B cell (primary cell): ENCODE measurements at regions not wholly inside any gene's neighbourhood (a gene's known extent, or its start where the extent isn't known, plus 50 kb on each side); places are given as distances from the start of the nearest gene placed in this dataset.

Experiments
- ATAC-seq: fragments of 200-7000 bp; cut with Tn5 transposase; one replicate; pipeline ENCODE4 v1.10.0; 2021; ENCODE audit warnings: low read depth, mild to moderate bottlenecking, moderate number of reproducible peaks, moderate library complexity
- CTCF ChIA-PET: fragments of 350-600 bp; sonication (Branson Sonifier 250); formaldehyde crosslinking; loops from one replicate; lab custom pipeline; 2021; ENCODE audit warnings: antibody characterized with exemption, inconsistent platforms; lab: Charles Lee
- POLR2A ChIA-PET: fragments of 350-600 bp; sonication (Branson Sonifier 250); formaldehyde crosslinking; loops from one replicate; lab custom pipeline; 2021; ENCODE audit warnings: antibody characterized with exemption; lab: Charles Lee
- DNase-seq: peaks from one replicate; pipeline ENCODE4 v3.0.0; 2013
- H2AFZ ChIP-seq: 2 replicates; pipeline ENCODE4 v1.6.1; 2012; ENCODE audit warnings: mild to moderate bottlenecking, low read depth, low read length; ENCODE audit not compliant: insufficient read depth, poor library complexity, severe bottlenecking
- H3K27ac ChIP-seq, 2 donors: 1 replicate in 1 of 2; 2 replicates in 1 of 2; pipeline ENCODE4 v1.5.1; 2012 to 2013; ENCODE audit warnings: low read length in 2 of 2, mild to moderate bottlenecking in 2 of 2, moderate library complexity in 1 of 2
- H3K27me3 ChIP-seq, 4 experiments: fragments of 200-600 bp in 1 of 4; sonication (generic) in 1 of 4; replicated peaks in 1 of 4; 1 replicate in 2 of 4; 2 replicates in 2 of 4; pipeline versions ENCODE4 v1.6.1 to v1.7.0; 2013 to 2016; ENCODE audit warnings: low read length in 3 of 4, mild to moderate bottlenecking in 2 of 4, mixed read lengths in 1 of 4, moderate library complexity in 1 of 4; ENCODE audit not compliant: insufficient read depth in 4 of 4, control insufficient read depth in 3 of 4; ENCODE audit errors: control extremely low read depth in 1 of 4
- H3K36me3 ChIP-seq, 2 experiments: replicated peaks in 1 of 2; 1 replicate in 1 of 2; 2 replicates in 1 of 2; pipeline versions ENCODE4 v1.6.1 to v1.7.1; 2013; ENCODE audit warnings: low read length in 1 of 2; ENCODE audit not compliant: insufficient read depth in 2 of 2, control insufficient read depth in 1 of 2; ENCODE audit errors: control extremely low read depth in 1 of 2, extremely low read depth in 1 of 2
- H3K4me1 ChIP-seq, 2 donors: fragments of 200-600 bp in 1 of 2; sonication (generic) in 1 of 2; 1 replicate in 1 of 2; 2 replicates in 1 of 2; pipeline versions ENCODE4 v1.5.1 to v1.6.1; 2013 to 2017; ENCODE audit warnings: low read length in 2 of 2; ENCODE audit not compliant: control insufficient read depth in 2 of 2, insufficient read depth in 2 of 2
- H3K4me2 ChIP-seq: replicated peaks from 2 replicates; pipeline ENCODE3; 2012; ENCODE audit warnings: mild to moderate bottlenecking, low read depth, low read length; ENCODE audit not compliant: poor library complexity, severe bottlenecking
- H3K4me3 ChIP-seq, 5 experiments: fragments of 200-600 bp in 1 of 5; sonication (generic) in 1 of 5; 1 replicate in 3 of 5; 2 replicates in 2 of 5; pipeline versions ENCODE4 v1.5.1 to v1.7.0; 2011 to 2016; ENCODE audit warnings: low read length in 4 of 5, mild to moderate bottlenecking in 4 of 5, low read depth in 2 of 5, control low read depth in 1 of 5, moderate library complexity in 1 of 5; ENCODE audit not compliant: insufficient read depth in 1 of 5; ENCODE audit errors: control extremely low read depth in 1 of 5, extremely low read depth in 1 of 5
- H3K79me2 ChIP-seq: fragments of 200-600 bp; sonication (generic); one replicate; pipeline ENCODE4 v1.6.0; 2016; ENCODE audit warnings: low read length; ENCODE audit not compliant: control insufficient read depth, insufficient read depth
- H3K9ac ChIP-seq: fragments of 200-600 bp; sonication (generic); 2 replicates; pipeline ENCODE4 v1.6.1; 2017; ENCODE audit warnings: mild to moderate bottlenecking, low read length, moderate library complexity
- H3K9me3 ChIP-seq, 3 donors: one replicate each; pipeline versions ENCODE4 v1.6.1 to v1.7.1; 2013; ENCODE audit warnings: low read length in 2 of 3; ENCODE audit not compliant: control insufficient read depth in 2 of 3, insufficient read depth in 1 of 3; ENCODE audit errors: control extremely low read depth in 1 of 3
- H4K20me1 ChIP-seq: 2 replicates; pipeline ENCODE4 v1.6.0; 2012; ENCODE audit warnings: mild to moderate bottlenecking, low read length; ENCODE audit not compliant: insufficient read depth, control insufficient read depth, poor library complexity, severe bottlenecking
- H3K27ac Mint-ChIP-seq: one replicate; pipeline ENCODE4 v1.8.0; 2021; ENCODE audit warnings: mixed read lengths
- H3K27me3 Mint-ChIP-seq: one replicate; pipeline ENCODE4 v1.8.0; 2021; ENCODE audit warnings: mixed read lengths
- H3K4me1 Mint-ChIP-seq: one replicate; pipeline ENCODE4 v1.8.0; 2021; ENCODE audit warnings: mixed read lengths
- H3K4me3 Mint-ChIP-seq: one replicate; pipeline ENCODE4 v1.8.0; 2021; ENCODE audit warnings: mixed read lengths
- H3K9me3 Mint-ChIP-seq: one replicate; pipeline ENCODE4 v1.8.0; 2022; ENCODE audit warnings: mixed read lengths; ENCODE audit not compliant: insufficient read depth
- EZH2 ChIP-seq: IDR thresholded peaks from 2 replicates; pipeline ENCODE4 v1.6.1; 2012; ENCODE audit warnings: borderline replicate concordance, low read depth, mild to moderate bottlenecking, moderate library complexity, low read length; ENCODE audit not compliant: insufficient read depth, poor library complexity, severe bottlenecking
- WGBS: methylation state at CpG from one replicate; pipeline ENCODE4 v1.1.5; 2013; ENCODE audit warnings: missing lambda C conversion rate; ENCODE audit not compliant: insufficient coverage; 5-methylcytosine and 5-hydroxymethylcytosine counted together
- intact Hi-C: fragments of 100-400 bp; cut with micrococcal nuclease; formaldehyde crosslinking; loops from one replicate; pipeline ENCODE4 v1.10.0; 2022
- TF ChIP-seq, protein P1 (sequence below): fragments of 200-600 bp; IDR thresholded peaks from one replicate; pipeline ENCODE4 v1.8.0; 2022; ENCODE audit warnings: antibody characterized with exemption, mild to moderate bottlenecking

DNA sequence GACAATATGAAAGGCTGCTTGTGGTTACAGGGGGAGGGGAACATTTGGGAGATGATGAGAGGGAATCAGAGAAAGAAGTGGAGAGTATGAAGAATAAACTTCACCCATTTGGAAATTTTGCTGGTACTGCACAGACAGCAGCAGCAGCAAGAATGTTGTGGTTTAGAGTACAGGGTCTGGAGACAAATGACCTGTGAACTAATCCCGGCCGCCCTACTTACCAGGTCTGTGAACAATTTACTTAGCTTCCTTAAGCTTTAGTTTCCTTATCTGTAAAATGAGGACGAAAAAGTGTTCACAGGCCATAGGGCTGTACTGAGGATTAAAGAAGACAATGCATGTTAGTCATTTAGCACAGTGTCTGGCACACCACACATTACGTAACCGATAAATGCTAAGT is 685.4 kb upstream of the CELF4 start:
- intact Hi-C loops: no loop called here
- Histone ChIP-seq H3K79me2 (no peaks in the 10 kb centered on the region), H3K9me3 (no peaks in the 10 kb centered on the region), H3K4me3 (no peak overlapping the region), H4K20me1 (no peaks in the 10 kb centered on the region), H3K9ac (no peak overlapping the region), H3K27me3 (no peaks in the 10 kb centered on the region), H3K36me3 (no peaks in the 10 kb centered on the region), H3K27ac (no peak overlapping the region), H3K4me2 (no peak overlapping the region), H2AFZ (no peak overlapping the region), H3K4me1 (no peaks in the 10 kb centered on the region)
- TF ChIP-seq, protein P1, sequence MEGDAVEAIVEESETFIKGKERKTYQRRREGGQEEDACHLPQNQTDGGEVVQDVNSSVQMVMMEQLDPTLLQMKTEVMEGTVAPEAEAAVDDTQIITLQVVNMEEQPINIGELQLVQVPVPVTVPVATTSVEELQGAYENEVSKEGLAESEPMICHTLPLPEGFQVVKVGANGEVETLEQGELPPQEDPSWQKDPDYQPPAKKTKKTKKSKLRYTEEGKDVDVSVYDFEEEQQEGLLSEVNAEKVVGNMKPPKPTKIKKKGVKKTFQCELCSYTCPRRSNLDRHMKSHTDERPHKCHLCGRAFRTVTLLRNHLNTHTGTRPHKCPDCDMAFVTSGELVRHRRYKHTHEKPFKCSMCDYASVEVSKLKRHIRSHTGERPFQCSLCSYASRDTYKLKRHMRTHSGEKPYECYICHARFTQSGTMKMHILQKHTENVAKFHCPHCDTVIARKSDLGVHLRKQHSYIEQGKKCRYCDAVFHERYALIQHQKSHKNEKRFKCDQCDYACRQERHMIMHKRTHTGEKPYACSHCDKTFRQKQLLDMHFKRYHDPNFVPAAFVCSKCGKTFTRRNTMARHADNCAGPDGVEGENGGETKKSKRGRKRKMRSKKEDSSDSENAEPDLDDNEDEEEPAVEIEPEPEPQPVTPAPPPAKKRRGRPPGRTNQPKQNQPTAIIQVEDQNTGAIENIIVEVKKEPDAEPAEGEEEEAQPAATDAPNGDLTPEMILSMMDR: no peak
- TF ChIP-seq EZH2: no peak
- ChIA-PET CTCF (no interaction called here), POLR2A (no interaction called here)
- H3K4me3 Mint-ChIP-seq: no peak overlapping the region
- peaks cover 2% of the 10 kb centered on the region for H3K9me3 Mint-ChIP-seq
- H3K27ac Mint-ChIP-seq: no peak overlapping the region
- no peaks in the 10 kb centered on the region for H3K4me1 Mint-ChIP-seq
- no CpG with 5 or more reads among the region's 5 CpGs for WGBS
- no peak for DNase-seq
- no peaks in the 10 kb centered on the region for H3K27me3 Mint-ChIP-seq
- ATAC-seq: no peak

DNA sequence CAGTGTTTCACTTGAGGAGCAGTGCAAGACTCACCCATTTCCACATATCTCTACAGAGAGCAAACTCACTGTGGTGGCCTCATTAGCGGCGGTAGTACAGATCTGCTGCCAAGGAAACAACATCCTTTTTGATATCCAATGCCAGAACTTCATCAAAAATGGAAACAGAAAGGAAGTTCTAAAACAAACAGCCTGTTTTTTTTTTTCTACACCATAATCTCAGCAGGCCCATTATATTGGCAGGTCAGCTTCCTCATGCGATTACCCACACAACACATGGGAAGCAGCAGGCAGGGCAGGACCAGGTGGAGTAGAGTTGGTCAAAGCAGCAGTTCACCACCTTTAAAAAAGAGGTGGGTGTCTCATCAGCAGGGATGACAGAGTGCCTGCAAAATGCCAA is 678.9 kb upstream of the CELF4 start:
- no peak for DNase-seq
- POLR2A ChIA-PET: no interaction called here

More for the DNA sequence above, 678.9 kb upstream of the CELF4 start:
- no peak overlapping the region for H3K9ac ChIP-seq
- H3K4me3 ChIP-seq: no peak overlapping the region
- H3K9me3 Mint-ChIP-seq: peaks cover 4% of the 10 kb centered on the region
- H3K4me1 ChIP-seq: no peaks in the 10 kb centered on the region
- H3K27ac ChIP-seq: no peak overlapping the region
- ATAC-seq: no peak
- no peak overlapping the region for H3K27ac Mint-ChIP-seq
- intact Hi-C loops: no loop called here
- no peak overlapping the region for H3K4me2 ChIP-seq
- no peaks in the 10 kb centered on the region for H3K27me3 ChIP-seq
- H3K4me1 Mint-ChIP-seq: no peaks in the 10 kb centered on the region
- H4K20me1 ChIP-seq: no peaks in the 10 kb centered on the region
- peaks cover 0 to 3% (median 0%) of the 10 kb centered on the region in 3 donors for H3K9me3 ChIP-seq
- no peaks in the 10 kb centered on the region for H3K36me3 ChIP-seq
- WGBS: 86% methylated on average over 2 of the region's 3 CpGs
- TF ChIP-seq EZH2: no peak
- TF ChIP-seq, protein P1: no peak
- H3K4me3 Mint-ChIP-seq: no peak overlapping the region
- CTCF ChIA-PET: no interaction called here
- no peaks in the 10 kb centered on the region for H3K79me2 ChIP-seq
- H2AFZ ChIP-seq: no peak overlapping the region
- H3K27me3 Mint-ChIP-seq: no peaks in the 10 kb centered on the region
